HG03342 (cell line): ENCODE measurements at regions not wholly inside any gene's neighbourhood (a gene's known extent, or its start where the extent isn't known, plus 50 kb on each side); places are given as distances from the start of the nearest gene placed in this dataset.

Source experiments
- ATAC-seq: cut with Tn5 transposase; IDR thresholded peaks from one replicate; pipeline ENCODE4 v1.9.1; 2021; ENCODE audit warnings: mild to moderate bottlenecking, moderate library complexity; ENCODE audit not compliant: unreplicated experiment

DNA sequence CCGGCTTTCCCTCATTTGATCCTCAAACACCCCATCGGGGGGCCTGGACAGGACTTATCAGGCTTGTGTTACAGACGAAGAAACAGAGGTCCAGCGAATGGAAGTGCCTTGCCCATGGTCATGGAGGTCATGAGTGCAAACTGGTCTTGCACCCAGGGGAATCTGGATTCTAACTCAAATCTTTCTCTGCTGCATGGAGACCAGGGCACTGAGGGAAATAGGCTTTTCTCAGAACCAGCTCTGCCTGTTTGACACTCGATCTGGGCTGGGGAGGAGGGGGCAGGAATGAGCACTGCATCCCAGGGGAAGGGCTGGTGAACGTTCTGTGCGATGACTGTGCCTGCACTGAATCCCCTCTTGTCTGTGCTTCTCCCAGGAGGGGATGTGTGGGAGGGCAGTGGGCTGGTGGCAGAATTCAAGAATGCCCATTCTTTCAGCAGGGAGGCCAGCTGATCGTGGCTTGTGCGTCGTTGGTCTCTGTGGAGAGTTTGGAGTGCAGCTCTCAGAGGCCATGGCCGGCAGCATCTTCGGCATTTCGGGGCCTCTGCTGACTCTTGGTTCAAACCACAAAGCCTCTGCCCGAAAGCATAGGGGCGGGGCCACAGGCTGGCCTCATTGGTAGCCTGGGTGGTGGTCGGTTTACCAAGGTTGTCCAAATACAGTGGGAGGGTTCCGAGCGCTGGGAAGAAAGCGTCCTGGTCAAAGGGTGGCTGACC is 171.6 kb downstream of the DDX1 start:
- no peak for ATAC-seq

DNA sequence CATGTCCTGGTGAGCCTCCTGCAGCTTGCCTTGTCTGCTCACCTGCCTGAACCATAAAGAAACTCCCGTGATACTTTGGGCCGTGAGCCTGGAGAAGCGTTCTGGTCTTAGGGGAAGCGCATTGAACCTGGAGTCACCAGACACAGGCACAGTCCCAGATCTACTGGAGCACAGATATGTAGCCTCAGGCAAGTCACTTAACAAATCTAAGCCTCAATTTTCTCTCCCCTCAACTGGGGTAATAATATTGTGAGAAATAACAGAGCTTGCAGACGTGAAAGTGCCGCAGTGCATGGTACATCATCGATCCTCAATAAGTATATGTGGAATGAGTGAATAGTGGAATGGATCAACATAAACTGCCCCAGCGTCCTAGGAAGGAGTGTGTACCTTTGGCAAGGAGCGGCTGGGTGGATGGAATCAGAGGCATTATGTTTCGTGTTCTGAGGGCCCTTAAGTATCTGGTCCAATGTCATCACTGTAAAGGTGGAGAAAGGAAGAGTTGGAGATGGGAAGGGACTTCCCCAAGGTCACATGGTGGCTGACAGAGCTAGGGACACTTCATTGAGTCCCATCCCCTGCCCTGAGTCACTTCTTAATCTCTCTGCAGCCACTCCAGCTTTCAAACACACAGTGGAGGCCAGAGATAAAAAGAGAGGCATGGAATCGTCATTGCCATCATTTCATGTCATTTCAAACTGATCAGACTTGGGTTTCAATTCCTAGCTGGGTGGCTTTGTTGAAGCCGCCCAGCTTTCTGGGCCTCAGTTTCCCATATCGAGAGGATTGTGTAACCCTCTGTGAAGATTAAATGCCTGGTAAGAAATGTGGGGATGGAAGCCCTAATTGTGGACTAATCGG is 172.4 kb downstream of the DDX1 start:
- no peak for ATAC-seq

DNA sequence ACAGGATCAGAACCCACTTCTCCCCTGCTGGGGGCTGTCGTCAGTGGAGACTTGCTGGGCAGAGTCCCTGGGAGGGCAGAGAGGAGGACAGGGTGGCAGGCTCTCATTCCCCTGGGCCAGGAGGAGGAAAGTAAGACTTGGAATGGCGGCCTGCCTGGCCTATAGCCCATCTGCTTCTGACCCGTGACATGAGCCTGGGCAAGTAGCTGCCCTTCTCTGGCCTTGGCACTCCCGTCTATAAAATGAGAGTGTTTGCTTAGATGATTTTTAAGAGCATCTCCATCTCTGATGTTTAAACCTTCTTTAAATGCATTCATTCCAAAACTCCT is 173.0 kb downstream of the DDX1 start:
- no peak for ATAC-seq

DNA sequence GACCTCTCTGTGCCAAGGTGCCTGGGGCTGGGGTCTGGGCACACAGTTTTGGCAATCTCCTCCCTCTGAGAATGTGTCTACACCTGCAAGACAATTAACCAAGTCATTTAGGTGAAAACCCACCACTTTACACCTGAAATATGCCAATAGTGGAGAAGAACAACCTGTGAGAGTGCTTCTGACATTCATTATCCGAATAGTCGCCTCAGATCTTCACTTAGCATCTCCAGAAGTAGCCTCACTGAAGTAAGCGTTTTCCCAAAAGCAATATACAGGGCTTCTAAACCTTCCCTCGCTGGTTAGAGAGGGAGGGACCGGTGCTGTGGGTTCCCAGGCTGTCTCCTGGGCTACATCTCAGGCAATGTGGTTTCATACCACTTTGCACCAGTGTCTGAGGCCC is 173.5 kb downstream of the DDX1 start:
- no peak for ATAC-seq

DNA sequence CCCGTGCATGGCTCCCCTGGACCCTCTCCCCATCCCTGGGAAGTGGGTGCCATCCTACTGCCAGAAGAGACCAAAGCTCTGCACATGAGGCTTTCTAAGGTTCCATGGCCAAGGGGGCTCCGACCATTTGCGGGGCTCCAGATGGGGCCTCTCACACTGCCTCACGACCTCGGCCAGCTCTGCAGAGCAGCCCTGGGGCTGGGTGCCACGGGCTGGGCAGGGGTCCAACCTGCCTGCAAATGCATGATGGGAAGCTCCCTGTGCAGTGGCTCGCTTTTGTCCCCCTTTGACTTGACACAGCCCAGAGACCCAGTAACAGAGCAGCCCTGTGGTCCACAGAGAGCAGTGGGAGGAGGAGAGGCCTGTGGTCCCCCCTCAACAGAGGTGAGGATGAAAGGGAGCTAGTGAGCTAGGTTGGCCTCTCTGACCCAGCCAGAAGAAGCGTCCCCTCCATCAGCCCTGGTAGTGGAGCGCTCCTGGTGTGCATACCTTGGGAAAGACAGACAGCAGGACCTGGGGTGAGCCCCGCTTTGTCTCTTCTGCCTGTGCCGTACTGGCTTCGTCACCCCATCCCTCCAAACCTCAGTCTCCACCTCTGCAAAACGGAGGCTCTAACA is 174.1 kb downstream of the DDX1 start:
- no peak for ATAC-seq

DNA sequence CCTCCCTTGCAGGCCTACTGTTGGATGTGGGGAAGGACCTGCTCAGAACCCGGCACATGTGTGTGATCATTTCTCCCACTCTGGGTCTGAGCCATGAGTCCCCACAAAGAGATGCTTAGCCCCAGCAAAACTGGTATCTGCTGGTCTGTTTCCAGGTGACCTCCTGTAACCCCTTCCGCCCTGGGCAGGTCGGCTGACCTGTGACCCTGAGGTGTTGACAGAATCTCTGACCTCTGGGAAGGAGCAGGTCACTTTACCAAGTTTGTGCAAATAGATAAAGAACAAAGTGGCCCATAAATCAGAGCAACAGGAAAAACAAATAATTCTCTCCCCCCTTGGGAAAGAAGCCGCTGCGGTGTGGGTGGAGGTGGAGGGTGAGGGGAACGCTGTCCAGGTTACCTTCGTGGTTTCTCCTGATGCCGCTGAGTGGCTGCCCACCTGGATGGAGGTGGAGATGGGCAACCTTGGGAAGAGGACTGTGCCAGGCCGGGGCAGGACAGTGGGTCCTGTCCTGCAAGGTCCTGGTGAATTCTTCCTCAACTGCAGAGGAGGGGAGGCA is 174.0 kb upstream of the MYCN start:
- ATAC-seq = no peak

DNA sequence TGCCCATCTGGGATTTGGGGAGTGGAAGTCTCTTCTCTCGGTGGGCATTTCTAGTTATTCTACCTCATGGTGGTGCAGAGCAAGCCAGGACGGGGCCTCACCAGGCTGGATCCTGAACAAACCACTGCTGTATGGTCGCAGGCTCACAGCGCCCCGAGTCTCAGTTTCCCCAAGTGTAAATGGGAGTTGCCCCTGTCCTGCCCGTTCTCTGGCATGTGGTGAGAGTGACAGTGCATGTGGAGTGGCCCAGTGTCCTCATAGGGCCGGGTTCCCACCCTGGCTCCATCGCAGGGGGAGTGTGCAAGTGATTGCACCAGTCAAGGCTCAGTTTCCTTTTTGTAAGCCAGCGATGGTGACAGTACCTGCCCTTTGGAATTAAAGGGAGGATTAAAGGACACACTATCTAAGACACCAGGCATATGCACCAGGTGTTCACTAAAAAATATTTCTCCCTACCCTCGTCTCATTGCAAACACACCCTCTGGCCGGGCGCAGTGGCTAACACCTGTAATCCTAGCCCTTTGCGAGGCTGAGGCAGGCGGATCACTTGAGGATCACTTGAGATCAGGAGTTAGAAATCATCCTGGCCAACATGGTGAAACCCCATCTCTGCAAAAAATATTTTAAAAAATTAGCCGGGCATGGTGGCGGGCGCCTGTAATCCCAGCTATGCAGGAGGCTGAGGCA is 173.3 kb upstream of the MYCN start:
- ATAC-seq = no peak

DNA sequence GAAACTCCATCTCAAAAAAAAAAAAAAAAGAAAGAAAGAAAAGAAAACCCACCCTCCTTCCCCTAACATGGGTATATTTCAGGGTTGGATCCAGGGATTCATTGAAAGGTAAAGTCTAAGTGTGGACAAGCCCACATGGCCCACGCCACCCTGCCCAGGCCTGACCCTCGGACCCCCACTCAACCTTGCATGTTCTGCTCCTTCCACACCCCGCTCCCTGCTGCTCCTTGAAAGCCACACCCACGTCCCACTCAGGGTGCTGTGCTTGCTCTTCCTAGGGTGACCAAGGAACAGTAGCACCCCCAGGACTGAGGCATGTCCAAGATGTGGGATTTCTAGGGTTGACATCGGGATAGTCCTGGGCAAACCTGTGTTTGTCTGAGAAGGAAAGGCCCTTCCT is 172.7 kb upstream of the MYCN start:
- no peak for ATAC-seq

DNA sequence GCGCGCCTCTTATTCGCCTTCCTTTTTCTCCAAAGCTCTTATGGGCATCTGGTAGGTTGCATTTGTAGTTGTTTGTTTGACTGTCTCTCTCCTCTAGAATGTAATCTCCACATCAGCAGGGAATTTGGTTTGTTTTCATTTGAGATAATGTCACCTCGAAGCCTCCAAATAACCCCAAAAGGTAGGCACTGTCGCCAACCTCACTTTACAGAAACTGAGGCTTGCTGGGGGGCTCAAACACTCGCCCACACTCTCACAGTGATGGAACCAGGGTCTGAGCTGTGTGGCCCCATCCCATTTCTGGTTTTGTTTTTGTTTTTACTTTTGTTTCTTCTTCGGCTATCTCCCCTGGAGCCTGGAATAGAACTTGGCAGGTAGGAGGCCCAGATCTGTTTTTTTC is 172.2 kb upstream of the MYCN start:
- ATAC-seq = no peak

DNA sequence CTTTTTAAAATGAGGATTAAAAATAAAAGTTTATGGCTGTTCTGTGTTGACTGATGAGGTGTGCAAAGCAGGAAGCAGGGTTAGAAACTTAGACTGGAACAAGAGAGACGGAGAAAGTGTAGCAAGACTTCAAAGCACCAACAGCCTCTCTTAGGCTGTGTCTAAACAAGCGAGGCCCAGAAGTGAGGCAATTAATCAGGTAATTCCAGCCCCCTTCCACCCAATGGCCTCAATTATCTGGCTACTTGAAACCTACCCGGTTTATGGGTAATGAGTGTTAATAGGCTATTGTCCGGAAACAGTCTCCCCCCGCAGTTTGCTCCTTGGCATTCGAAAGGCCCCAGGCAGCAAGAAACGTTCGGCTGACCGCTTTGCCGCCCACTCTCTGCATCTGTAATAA is 171.7 kb upstream of the MYCN start:
- ATAC-seq = no peak

DNA sequence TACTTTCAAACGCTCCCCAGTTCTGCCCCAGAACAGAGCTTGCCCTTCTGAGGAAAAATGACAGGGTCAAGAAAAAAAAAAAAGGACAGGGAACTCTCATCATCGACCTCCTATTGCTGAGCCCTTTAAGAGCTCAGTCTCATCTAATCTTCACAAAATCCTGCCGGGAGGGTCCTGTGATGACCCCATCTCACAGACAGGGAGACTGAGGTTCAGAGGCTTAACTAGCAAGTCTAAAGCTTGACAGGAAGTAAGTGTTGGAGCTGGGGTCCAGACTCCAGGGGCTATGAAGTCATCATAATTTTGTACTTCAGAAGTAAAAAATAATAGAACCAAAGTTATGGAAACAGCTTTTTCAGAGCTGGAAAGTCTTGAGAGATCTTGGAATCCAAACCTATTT is 171.1 kb upstream of the MYCN start:
- no peak for ATAC-seq

DNA sequence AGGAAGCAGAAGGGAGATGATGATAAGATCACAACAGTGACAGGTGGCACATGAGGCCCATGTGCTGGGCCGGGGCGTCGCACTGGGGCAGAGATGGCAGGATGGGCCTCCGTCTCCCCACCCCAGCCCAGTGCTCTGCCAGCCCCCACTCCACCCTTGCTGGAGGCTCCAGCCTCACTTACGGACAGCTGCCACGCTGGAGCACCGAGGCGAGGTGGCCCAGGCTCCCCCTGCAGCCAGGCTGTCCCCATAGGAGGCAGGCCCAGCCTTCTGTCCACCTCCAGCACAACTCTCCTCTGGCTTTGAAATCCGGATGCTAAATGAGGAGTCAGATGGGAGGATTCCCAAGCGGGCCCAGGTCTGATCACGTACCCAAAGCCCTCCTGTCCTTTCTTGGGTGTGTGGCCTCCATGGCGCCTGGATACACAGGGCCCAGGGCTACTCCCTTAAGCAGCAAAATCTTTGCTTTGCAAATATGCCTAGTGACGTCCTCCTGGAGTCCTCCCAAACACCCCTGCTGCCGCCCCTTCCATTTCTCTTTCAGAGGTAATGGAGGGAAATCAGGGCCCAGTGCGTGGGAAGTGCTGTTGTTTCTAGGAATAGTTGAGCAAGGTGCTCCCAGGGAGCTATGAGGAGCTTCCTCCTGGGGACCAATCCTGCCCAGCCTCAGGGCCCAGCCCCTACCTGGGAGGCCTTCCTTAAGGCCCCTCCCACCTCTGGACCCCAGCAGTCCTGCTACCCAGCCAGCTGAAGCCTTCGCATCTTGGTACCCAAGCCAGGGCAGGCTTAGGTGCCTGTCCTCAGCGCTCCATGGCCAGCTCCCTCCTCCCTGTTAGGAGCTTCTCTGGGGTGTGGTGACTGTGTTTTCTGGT is 170.4 kb upstream of the MYCN start:
- no peak for ATAC-seq

DNA sequence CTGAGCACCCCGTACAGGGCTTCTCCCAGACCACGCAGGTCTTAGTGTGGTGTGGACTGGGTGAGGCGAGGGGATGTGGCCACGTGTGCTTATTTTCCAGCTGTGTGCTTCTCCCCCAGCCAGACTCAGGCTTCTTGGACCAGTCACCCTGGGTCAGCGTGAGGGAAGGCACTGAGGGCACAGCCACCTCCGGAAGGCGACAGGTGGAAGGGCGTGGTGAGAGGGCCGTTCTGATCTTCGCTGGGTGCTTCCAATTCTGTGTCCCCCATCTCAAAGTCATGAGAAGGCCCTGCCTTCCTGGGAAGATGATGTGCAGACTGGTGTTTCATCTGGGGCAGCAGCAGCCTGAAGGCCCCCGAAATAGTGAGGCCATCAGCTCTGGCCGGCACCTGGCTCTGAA is 169.7 kb upstream of the MYCN start:
- ATAC-seq = no peak

DNA sequence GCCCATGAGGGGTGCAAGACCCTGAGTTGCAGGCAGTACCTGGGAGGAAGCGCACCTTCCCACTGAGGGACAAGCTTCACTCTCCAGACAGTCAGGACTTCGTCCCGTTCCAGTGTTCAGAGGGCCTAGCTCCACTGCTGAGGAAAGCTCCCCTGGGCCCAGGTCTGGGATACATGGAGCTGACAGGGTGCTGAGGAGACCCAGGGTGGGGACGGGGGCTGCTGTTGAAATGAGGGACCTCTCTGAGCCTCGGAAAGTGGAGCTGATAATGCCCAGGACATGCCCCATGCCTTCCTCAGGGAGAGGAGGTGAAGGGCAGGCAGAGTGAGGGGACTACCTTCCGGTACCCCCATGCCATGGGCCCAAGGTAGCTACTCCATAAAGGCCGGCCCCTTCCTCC is 169.2 kb upstream of the MYCN start:
- no peak for ATAC-seq

DNA sequence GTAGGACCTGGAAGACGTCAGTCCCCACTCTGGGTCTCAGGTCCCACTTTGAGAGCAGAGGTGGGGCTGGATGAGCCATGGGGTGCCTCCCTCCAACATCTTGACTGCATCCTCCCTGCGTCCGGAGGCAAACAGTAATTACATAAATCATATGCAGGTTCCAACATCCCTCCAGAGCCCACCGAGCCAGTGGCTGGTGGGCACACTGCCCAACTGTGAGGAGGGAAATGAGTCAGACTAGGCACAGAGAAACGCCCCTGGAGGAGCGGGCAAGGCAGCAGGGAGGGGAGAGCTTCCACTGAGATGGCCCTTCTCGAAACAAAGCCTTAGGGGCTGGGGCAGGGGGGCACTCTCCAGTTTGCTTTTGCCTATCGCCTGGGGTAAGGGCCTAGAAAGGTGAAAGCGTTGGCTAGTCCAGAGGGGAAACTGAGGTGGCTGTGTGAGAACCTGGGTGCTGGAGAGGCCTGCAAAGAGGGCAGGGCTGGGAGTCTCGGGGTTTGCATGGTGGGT is 168.2 kb upstream of the MYCN start:
- ATAC-seq = no peak

DNA sequence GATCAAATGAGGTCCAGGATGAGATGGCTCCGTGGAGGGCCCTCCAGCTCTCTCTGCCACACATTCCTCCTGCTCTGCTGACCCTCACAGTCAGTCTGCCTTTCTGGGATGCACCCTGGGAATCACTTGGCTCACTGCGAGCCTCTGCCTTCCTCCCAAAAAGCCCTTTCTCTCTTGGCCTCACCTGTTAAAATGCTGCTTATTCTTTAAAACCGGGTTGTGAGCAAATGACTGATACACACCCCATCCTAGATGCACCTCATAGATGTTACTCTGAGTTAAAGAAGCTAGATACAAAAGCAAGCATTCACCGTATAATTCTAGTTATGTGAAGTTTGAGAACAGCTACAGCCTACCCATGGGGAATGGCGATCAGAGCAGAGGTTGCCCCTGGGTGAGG is 167.7 kb upstream of the MYCN start:
- no peak for ATAC-seq

DNA sequence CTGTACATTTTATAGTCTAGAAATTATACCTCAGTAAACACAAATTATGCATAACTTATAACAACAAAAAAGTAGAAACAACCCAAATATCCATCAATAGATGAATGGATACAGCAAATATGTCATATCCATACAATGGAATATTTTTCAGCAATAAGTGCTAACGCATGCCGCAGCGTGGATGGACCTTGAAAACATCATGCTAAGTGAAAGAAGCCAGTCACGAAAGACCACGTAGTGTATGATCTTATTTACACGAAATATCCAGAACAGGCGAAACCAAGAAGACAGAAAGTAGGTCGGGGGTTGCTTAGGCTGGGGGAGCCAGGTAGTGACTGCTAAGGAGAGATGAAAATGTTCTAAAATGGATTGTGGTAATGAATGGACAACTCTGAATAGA is 167.1 kb upstream of the MYCN start:
- ATAC-seq = no peak

DNA sequence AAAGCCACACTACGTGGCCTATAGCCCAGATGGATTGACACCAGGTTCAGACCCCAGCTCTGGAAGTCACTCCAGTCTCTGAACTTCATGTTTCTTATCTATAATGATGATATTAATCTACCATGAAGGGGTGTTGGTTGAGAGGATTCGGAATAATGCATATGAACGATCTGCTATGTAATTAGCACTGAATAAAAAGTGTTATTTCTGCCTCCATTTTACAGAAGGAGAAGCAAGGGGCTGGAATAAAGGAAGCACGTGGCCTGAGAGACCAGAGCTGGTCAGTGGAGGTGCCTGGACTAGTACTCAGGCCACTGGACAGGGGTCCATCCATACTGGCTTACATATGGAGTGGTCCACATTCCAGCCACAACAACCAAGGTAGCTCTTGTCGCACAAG is 166.5 kb upstream of the MYCN start:
- ATAC-seq = no peak

DNA sequence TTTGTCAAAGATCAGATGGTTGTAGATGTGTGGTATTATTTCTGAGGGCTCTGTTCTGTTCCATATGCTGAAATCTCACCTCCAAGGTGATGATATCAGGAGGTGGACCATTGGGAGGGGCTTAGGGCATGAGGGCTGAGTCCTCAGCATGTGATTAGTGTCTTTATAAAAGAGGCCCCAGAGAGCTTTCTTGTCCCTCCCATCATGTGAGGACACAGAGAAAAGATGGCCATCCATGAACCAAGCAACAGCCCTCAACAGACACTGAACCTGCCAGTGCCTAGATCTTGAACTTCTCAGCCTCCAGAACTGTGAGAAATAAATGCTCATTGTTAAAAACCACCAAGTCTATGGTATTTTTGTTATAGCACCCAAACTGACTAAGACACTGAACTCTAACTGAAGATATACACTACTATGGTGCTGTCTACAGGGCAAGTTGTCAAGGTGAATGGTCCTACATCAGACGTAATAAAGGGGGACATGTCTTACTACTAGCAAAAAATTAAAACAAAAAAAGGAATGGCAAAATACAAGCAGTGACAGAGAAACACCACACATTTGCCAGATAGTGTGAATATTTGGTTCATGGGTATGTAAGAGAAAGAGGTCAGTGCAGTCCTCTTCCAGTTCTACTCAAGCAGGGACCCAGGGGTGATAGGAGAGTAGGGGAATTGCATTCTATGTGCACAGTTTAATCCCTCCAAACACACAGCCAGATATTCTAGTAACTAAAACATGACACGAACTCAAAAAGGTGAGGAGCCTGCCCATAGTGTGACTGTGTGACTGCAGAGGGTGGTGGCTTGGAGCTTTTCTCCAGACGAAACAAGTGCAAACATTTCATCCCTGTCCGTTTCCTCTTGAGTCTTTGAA is 164.4 kb upstream of the MYCN start:
- ATAC-seq = no peak
